22Rv1 (cell line): ENCODE measurements at regions not wholly inside any gene's neighbourhood (a gene's known extent, or its start where the extent isn't known, plus 50 kb on each side); places are given as distances from the start of the nearest gene placed in this dataset.
"Not testable (repeated sequence)": the region's sequence is repeated elsewhere in the genome, so short reads cannot be mapped to it uniquely, and the experiment has no call there.

Source experiments
- H3K27ac ChIP-seq: fragments of 450-650 bp; 2 replicates; pipeline ENCODE4 v1.5.1; 2017
- ZFX ChIP-seq: fragments of 450-650 bp; IDR thresholded peaks from 2 replicates; pipeline ENCODE4 v1.6.1; 2017; ENCODE audit warnings: antibody characterized with exemption, borderline replicate concordance
- TF ChIP-seq, protein P1 (sequence below): fragments of 450-650 bp; IDR thresholded peaks from 2 replicates; pipeline ENCODE4 v1.5.1; 2017; ENCODE audit warnings: mild to moderate bottlenecking

DNA sequence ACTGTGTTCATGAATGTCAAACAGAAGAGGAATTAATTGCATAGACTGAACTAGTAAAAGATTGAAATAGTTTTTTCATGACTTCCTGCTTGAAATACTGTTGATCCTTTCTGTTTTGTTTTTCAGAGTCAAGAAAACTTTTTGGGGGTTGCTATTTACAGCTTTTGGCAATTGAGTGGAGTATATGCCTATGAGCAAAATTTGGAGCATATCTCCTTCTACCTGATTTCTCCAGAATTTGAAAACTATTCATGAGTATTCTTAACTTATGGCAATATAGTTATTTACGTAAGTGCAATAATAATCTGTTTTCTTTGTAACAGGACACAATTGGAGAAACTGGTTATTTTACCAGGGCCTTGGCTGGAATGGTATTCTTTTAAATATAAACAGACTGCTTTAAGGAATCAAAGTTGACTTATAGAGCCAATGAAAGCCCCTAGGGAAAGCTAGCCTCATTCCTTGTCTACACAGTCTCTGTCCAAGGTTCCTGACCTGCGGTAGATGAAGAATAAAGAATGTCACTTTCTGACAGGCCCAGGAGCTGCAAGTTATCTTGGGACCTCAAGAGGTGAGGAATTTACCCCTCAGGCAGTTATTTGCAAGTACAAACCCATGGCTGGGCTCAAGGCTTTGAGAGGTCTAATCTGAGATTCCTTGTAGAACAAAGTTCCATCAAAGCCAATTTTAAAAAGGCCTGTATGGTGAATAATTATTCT lies 193.5 kb upstream of the NDUFV2 start:
- no peak for TF ChIP-seq ZFX
- TF ChIP-seq, protein P1, sequence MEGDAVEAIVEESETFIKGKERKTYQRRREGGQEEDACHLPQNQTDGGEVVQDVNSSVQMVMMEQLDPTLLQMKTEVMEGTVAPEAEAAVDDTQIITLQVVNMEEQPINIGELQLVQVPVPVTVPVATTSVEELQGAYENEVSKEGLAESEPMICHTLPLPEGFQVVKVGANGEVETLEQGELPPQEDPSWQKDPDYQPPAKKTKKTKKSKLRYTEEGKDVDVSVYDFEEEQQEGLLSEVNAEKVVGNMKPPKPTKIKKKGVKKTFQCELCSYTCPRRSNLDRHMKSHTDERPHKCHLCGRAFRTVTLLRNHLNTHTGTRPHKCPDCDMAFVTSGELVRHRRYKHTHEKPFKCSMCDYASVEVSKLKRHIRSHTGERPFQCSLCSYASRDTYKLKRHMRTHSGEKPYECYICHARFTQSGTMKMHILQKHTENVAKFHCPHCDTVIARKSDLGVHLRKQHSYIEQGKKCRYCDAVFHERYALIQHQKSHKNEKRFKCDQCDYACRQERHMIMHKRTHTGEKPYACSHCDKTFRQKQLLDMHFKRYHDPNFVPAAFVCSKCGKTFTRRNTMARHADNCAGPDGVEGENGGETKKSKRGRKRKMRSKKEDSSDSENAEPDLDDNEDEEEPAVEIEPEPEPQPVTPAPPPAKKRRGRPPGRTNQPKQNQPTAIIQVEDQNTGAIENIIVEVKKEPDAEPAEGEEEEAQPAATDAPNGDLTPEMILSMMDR: no peak
- no peak overlapping the region for H3K27ac ChIP-seq

DNA sequence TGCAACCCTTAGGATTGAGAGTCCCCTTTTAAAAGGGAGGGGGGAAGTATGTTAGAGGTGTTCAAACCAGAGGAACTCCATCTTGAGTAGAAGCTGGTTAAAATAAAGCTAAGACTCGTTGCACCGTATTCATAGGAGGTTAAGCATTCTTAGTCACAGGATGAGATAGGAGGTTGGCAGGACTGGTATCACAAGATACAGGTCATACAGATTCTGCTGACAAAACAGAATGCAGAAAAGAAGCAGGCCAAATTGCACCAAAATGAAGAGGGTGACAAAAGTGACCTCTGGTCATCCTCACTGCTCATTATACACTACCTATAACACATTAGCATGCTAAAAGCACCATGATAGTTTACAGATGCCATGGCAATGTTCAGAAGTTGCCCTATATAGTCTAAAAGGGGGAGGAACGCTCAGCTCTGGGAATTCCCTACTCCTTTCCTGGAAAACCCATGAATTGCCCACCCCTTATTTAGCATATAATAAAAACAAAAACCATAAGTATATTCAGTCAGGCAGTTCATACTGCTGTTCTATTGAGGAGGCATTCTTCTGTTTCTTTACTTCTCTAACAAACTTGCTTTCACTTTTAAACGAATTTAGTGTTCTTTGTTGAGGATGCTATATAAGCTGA lies 192.2 kb upstream of the NDUFV2 start:
- TF ChIP-seq, protein P1: no peak
- no peak for TF ChIP-seq ZFX
- no peak overlapping the region for H3K27ac ChIP-seq

- no peak overlapping the region for H3K27ac ChIP-seq
- no peak for TF ChIP-seq ZFX
- TF ChIP-seq, protein P1: no peak
These were observed 191.7 kb upstream of the NDUFV2 start for GRCh38 chr18:8910843-8911242.

DNA sequence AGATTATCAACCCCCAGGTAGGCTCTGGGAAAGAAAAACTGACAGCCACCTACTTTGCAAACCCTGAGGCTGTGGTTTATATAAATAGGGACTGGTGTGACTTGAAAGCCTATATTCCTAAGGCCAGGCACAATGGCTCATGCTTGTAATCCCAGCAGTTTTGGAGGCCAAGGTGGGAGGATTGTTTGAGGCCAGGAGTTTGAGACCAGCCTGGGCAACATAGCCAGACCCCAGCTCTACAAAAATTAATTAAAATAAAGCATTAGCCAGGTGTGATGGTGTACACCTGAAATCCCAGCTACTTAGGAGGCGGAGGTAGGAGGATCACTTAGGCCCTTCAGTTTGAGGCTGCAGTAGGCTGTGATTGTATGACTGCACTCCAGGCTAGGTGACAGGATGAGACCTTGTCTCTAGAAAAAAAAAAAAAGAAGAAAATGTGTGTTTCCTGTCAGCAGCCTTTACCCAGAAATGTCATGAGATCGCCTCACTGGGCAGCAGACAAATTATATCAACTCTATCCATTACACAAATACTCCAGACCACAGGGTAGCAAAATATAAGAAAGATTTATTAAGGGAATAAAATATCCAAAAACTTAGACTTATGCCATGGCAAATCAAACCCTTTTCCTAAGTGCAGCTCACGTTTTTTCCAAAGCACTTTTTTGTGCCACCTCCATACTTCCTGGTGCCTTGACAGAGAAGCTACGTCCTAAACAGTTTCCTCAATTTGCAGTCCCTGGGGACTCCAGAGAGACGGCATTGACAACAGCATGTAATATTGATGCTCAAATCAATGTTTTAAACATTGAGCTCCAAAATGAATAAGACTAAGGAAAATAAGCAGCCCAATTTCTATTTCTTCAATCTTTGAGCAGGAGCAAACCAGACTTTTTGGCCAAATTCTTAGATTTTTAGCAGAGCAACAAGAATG lies 190.8 kb upstream of the NDUFV2 start:
- no peak overlapping the region for H3K27ac ChIP-seq
- TF ChIP-seq ZFX: no peak
- TF ChIP-seq, protein P1: no peak

- H3K27ac ChIP-seq: no peak overlapping the region
- no peak for TF ChIP-seq ZFX
- TF ChIP-seq, protein P1: no peak
These were observed 189.9 kb upstream of the NDUFV2 start for GRCh38 chr18:8912348-8913326.

DNA sequence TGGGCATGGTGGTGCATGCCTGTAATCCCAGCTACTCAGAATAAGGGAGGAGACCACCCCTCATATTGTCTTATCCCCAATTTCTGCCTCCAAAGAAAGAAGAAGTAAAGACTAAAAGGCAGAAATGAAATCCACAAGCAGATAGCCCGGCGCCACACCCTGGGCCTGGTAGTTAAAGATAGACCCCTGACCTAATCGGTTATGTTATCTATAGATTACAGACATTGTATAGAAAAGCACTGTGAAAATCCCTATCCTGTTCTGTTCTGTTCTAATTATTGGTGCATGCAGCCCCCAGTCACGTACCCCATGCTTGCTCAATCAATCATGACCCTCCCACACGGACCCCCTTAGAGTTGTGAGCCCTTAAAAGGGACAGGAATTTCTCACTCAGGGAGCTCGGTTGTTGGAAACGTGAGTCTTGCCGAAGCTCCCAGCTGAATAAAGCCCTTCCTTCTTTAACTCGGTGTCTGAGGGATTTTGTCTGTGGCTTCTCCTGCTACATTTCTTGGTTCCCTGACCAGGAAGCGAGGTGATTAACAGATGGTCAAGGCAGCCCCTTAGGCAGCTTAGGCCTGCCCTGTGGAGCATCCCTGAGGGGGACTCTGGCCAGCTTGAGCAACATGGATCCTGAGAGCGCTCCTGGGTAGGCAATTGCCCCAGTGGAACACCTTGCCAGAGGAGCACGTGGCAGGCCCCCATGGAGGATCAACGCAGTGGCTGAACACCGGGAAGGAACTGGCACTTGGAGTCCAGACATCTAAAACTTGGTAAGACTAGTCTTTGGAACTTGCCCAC lies 188.7 kb upstream of the NDUFV2 start:
- H3K27ac ChIP-seq: not testable (repeated sequence)

DNA sequence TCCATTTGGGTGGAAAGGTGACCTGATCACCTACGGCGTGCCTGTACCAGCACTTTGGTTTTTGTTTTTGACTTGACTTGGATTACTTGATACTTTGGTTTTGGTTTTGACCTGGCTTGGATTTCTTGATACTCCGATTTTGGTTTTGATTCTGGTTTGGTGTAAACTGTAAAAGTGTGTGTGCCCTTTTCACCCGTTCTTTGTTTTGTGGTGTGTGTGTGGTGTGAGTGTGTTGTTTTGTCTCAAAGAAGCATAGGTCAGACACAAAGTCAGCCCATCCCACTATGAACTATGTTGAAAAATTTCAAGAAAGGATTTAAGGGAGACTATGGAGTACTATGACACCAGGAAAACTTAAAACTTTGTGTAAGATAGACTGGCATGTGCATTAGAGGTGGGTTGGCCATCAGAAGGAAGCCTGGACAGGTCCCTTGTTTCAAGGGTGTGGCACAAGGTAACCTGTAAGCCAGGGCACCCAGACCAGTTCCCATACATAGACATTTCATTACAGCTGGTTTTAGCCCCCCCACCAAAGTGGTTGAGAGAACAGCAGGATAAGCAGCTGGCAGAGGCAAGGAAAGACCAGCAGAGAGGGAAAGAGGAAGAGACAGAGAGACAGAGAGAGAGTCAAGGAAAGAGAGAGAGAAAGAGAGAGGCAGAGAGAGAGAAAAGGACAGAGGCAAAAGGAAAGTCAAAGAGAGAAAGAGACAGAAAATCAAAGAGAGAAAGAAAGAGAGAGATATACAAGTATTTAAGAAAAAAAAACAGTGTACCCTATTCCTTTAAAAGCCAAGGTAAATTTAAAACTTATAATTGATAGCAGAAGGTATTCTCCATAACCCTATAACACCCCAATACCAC lies 187.9 kb upstream of the NDUFV2 start:
- not testable (repeated sequence) for H3K27ac ChIP-seq
